ENCODE measurements at regions not wholly inside any gene's neighbourhood (a gene's known extent, or its start where the extent isn't known, plus 50 kb on each side); places are given as distances from the start of the nearest gene placed in this dataset.

- TF ChIP-seq CTCF (IDR thresholded peaks at IDR 0.05; ENCODE audit: insufficient read depth, low read length, poor library complexity, severe bottlenecking): no peak
- TF ChIP-seq EZH2phosphoT487 (conservative IDR thresholded peaks at IDR 0.05; ENCODE audit: low read length): no peak
Observed at GRCh38 chr1:38253314-38253713, 206.7 kb upstream of the POU3F1 start.
